GM18868 (cell line): ENCODE measurements at regions not wholly inside any gene's neighbourhood (a gene's known extent, or its start where the extent isn't known, plus 50 kb on each side); places are given as distances from the start of the nearest gene placed in this dataset.

Source experiments
- ATAC-seq: cut with Tn5 transposase; IDR thresholded peaks from one replicate; pipeline ENCODE4 v1.9.1; 2021; ENCODE audit warnings: mild to moderate bottlenecking, moderate library complexity; ENCODE audit not compliant: unreplicated experiment

- ATAC-seq: no peak
These were observed 1394.3 kb upstream of the LRRTM3 start for GRCh38 chr10:65531545-65531944.

GRCh38 chr10:65534771-65535170 is 1391.1 kb upstream of the LRRTM3 start:
- ATAC-seq: no peak

- ATAC-seq: peak; percentile 36
These were observed 1381.1 kb upstream of the LRRTM3 start for GRCh38 chr10:65544756-65545155.

GRCh38 chr10:65548001-65548400 is 1377.8 kb upstream of the LRRTM3 start:
- ATAC-seq: no peak

GRCh38 chr10:65550761-65551160 is 1375.1 kb upstream of the LRRTM3 start:
- ATAC-seq: no peak

GRCh38 chr10:65555192-65555591 is 1370.6 kb upstream of the LRRTM3 start:
- ATAC-seq: no peak

GRCh38 chr10:65556006-65556405 is 1369.8 kb upstream of the LRRTM3 start:
- no peak for ATAC-seq

- no peak for ATAC-seq
These were observed 1366.5 kb upstream of the LRRTM3 start for GRCh38 chr10:65559369-65559768.

GRCh38 chr10:65565246-65565645 is 1360.6 kb upstream of the LRRTM3 start:
- ATAC-seq: peak; percentile 75

GRCh38 chr10:65566906-65567305 is 1358.9 kb upstream of the LRRTM3 start:
- ATAC-seq: no peak

GRCh38 chr10:65570143-65571010 is 1355.5 kb upstream of the LRRTM3 start:
- ATAC-seq: peak; percentile 38

- ATAC-seq: peak; percentile 56
These were observed 1354.7 kb upstream of the LRRTM3 start for GRCh38 chr10:65571011-65571570.

GRCh38 chr10:65581426-65582026 is 1344.3 kb upstream of the LRRTM3 start:
- ATAC-seq: no peak

- no peak for ATAC-seq
These were observed 1323.5 kb upstream of the LRRTM3 start for GRCh38 chr10:65602182-65602865.

- no peak for ATAC-seq
These were observed 1314.2 kb upstream of the LRRTM3 start for GRCh38 chr10:65611592-65611991.

GRCh38 chr10:65614956-65615565 is 1310.8 kb upstream of the LRRTM3 start:
- no peak for ATAC-seq

- no peak for ATAC-seq
These were observed 1307.7 kb upstream of the LRRTM3 start for GRCh38 chr10:65618126-65618525.

- no peak for ATAC-seq
These were observed 1305.3 kb upstream of the LRRTM3 start for GRCh38 chr10:65620404-65621048.

GRCh38 chr10:65622608-65623007 is 1303.2 kb upstream of the LRRTM3 start:
- ATAC-seq: no peak

GRCh38 chr10:65628493-65629139 is 1297.2 kb upstream of the LRRTM3 start:
- ATAC-seq: no peak
